ENCODE measurements at regions not wholly inside any gene's neighbourhood (a gene's known extent, or its start where the extent isn't known, plus 50 kb on each side); places are given as distances from the start of the nearest gene placed in this dataset.

- TF ChIP-seq CHD7 (IDR thresholded peaks at IDR 0.05; ENCODE audit: insufficient replicate concordance, low read length), result no peak
- TF ChIP-seq FOSL1 (IDR thresholded peaks at IDR 0.05; ENCODE audit: insufficient read depth, low read depth, low read length), result no peak
- no peak for TF ChIP-seq ZNF274 (IDR thresholded peaks at IDR 0.05; ENCODE audit: borderline replicate concordance, extremely low read depth, low read length)
- TF ChIP-seq POU5F1 (IDR thresholded peaks at IDR 0.05; ENCODE audit: low read depth, low read length), result no peak
- TF ChIP-seq RNF2 (IDR thresholded peaks at IDR 0.05; ENCODE audit: borderline replicate concordance, low read depth, low read length, missing control alignments, poor library complexity, severe bottlenecking), result no peak
- no peak for TF ChIP-seq BCL11A (IDR thresholded peaks at IDR 0.05; ENCODE audit: low read depth in 2 of 2, low read length in 2 of 2)
- no peak for TF ChIP-seq CHD1 (IDR thresholded peaks at IDR 0.05; ENCODE audit: low read depth, low read length)
- TF ChIP-seq RAD21 (IDR thresholded peaks at IDR 0.05 in 1 of 2, conservative IDR thresholded peaks at IDR 0.05 in 1 of 2; ENCODE audit: low read depth in 2 of 2, low read length in 2 of 2), result no peak
- TF ChIP-seq JUND (IDR thresholded peaks at IDR 0.05; ENCODE audit: low read length), result no peak
- TF ChIP-seq, protein P1, sequence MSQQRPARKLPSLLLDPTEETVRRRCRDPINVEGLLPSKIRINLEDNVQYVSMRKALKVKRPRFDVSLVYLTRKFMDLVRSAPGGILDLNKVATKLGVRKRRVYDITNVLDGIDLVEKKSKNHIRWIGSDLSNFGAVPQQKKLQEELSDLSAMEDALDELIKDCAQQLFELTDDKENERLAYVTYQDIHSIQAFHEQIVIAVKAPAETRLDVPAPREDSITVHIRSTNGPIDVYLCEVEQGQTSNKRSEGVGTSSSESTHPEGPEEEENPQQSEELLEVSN (IDR thresholded peaks at IDR 0.05), result no peak
Observed at GRCh38 chr13:74657765-74658164, 523.6 kb upstream of the KLF12 start (continued).
